Skeletal muscle tissue (tissue), 3 donors: ENCODE measurements at regions not wholly inside any gene's neighbourhood (a gene's known extent, or its start where the extent isn't known, plus 50 kb on each side); places are given as distances from the start of the nearest gene placed in this dataset.

Source experiments
- H3K27ac ChIP-seq: one replicate; pipeline ENCODE4 v1.7.0; 2013; ENCODE audit warnings: mild to moderate bottlenecking, low read depth, low read length, inconsistent platforms
- H3K27me3 ChIP-seq, 3 donors: one replicate each; pipeline ENCODE4 v1.7.0; 2013; ENCODE audit warnings: low read length in 3 of 3; ENCODE audit not compliant: control insufficient read depth in 3 of 3, insufficient read depth in 3 of 3
- H3K36me3 ChIP-seq, 3 donors: one replicate each; pipeline ENCODE4 v1.7.0; 2013; ENCODE audit warnings: low read length in 3 of 3; ENCODE audit not compliant: control insufficient read depth in 3 of 3, insufficient read depth in 3 of 3
- H3K4me1 ChIP-seq, 3 donors: one replicate each; pipeline ENCODE4 v1.7.0; 2013; ENCODE audit warnings: low read length in 3 of 3, mild to moderate bottlenecking in 3 of 3; ENCODE audit not compliant: control insufficient read depth in 3 of 3, insufficient read depth in 3 of 3
- H3K4me3 ChIP-seq, 3 donors: one replicate each; pipeline ENCODE4 v1.7.0; 2013; ENCODE audit warnings: low read length in 3 of 3
- H3K9ac ChIP-seq, 3 donors: one replicate each; pipeline ENCODE4 v1.7.0; 2013; ENCODE audit warnings: low read length in 3 of 3, mild to moderate bottlenecking in 3 of 3, moderate library complexity in 2 of 3, low read depth in 1 of 3
- H3K9me3 ChIP-seq, 3 donors: one replicate each; pipeline ENCODE4 v1.7.0; 2013; ENCODE audit warnings: low read length in 3 of 3; ENCODE audit not compliant: control insufficient read depth in 3 of 3
- donor health status: Osteomylitis.

DNA sequence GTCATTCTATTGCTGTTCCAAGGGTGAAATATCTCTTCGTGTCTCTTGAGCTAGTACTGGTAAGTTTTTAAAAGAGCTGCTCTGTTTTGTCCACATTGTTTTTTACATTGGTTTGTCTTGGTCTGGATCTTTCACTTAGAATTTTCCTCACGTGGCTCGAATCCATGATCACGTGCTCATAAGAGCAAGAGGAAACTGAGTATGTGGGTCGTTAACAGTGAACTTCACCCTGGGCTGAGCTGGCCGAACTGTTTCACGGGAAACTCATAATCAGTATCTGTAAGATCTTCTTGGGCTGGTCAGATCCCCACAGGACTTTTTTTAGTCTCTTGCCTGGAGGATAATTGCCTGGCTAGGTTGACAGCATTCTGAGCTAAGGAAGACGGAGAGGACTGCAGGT, 77.8 kb upstream of the HELT start:
- Histone ChIP-seq H3K4me1 (no peaks in the 10 kb centered on the region), H3K4me3 (no peak overlapping the region), H3K9me3 (no peaks in the 10 kb centered on the region), H3K27me3 (peaks cover 0 to 6% (median 0%) of the 10 kb centered on the region in 3 donors), H3K36me3 (no peaks in the 10 kb centered on the region), H3K27ac (no peak overlapping the region), H3K9ac (no peak overlapping the region)

DNA sequence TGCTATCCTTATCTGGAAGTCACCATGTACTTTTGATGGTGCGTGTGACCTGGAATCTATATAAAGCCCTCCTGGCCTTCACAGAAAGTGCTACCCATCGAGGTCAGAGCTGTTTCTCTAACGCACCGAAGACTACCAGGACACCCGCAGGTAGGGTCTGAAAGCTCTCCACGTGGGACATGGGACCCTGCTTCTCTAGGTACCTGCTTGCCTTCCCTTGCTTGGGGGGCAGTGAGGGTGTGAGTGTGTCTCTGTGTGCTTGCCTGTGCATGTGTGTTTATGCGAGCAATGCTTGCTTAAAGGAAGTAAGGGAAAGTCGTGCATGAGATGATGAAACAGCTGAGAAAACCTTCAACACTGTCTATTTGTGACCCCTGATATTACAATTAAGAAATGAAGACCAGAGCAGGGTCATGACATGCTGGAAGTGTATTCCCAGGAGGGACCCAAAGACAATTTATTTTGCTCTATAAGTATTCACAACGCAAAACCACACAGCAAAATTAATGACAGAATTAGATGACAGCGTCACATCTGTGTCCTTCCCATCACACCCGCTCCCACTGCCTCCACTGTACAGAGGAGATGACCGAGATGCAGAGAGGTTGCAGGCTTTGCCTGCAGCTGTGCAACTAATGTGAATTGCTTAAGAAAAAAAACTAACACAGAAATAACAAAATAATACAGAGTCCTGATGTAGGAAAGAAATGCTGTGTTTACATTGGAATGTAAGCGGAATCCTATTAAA, 76.4 kb upstream of the HELT start:
- no peak overlapping the region for H3K4me3 ChIP-seq
- H3K9ac ChIP-seq = no peak overlapping the region
- H3K4me1 ChIP-seq = no peaks in the 10 kb centered on the region
- H3K27me3 ChIP-seq = peaks cover 0 to 2% (median 0%) of the 10 kb centered on the region in 3 donors
- H3K27ac ChIP-seq = no peak overlapping the region
- no peaks in the 10 kb centered on the region for H3K9me3 ChIP-seq
- no peaks in the 10 kb centered on the region for H3K36me3 ChIP-seq

DNA sequence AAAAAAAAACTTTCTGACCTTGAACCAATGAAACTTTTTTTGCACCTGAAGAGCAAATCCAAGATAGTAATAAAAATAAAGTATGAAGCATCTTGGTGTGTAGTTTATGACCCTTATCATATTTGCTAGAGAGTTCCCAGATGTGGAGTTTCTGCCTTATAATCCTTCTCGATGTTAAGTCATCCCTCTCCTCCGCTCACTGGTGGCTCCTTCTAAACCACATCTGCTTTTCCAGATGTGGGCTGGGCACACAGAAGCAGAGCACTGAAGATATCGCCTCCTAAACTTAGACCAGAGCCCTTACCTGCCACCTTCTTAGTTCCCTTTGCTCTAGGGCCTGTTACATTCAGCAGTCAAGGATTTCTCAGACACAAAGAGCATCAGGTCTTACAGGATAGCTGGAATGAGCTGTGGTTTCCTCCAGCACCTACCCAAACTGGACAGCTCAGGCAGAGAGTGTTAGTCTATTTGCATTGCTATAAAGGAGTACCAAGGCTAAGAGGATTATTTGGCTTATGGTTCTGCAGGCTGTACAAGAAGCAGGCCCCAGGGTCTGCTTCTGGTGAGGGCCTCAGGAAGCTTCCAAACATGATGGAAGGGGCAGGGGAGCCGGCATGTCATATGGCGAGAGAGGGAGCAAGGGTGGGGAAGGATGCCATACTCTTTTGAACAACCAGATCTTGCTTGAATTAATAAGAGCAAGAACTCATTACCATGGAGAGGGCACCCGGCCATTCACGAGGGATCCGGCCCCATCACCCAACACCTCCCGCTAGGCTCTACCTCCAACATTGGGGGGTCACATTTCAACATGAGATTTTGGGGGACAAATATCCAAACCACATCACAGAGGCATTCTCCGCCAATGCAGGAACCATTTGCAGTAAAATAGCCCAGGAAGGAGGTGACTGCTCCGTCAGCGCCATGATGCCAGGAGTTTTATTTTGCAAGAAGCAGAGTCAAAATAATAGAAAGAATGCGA, 75.6 kb upstream of the HELT start:
- Histone ChIP-seq H3K9me3 (no peaks in the 10 kb centered on the region), H3K4me1 (no peaks in the 10 kb centered on the region), H3K36me3 (no peaks in the 10 kb centered on the region), H3K9ac (no peak overlapping the region), H3K4me3 (no peak overlapping the region), H3K27me3 (peaks cover 0 to 2% (median 0%) of the 10 kb centered on the region in 3 donors), H3K27ac (no peak overlapping the region)

GRCh38 chr4:184949020-184949419, 69.3 kb upstream of the HELT start:
- Histone ChIP-seq H3K4me1 (no peaks in the 10 kb centered on the region), H3K9ac (no peak overlapping the region), H3K27ac (no peak overlapping the region), H3K9me3 (no peaks in the 10 kb centered on the region), H3K36me3 (no peaks in the 10 kb centered on the region), H3K27me3 (peaks cover 0 to 3% (median 0%) of the 10 kb centered on the region in 3 donors), H3K4me3 (no peak overlapping the region)

GRCh38 chr4:184950117-184950830, 68.0 kb upstream of the HELT start:
- H3K27ac ChIP-seq = no peak overlapping the region
- no peaks in the 10 kb centered on the region for H3K9me3 ChIP-seq
- H3K27me3 ChIP-seq = peaks cover 0 to 3% (median 0%) of the 10 kb centered on the region in 3 donors
- no peaks in the 10 kb centered on the region for H3K36me3 ChIP-seq
- H3K9ac ChIP-seq = no peak overlapping the region
- H3K4me1 ChIP-seq = no peaks in the 10 kb centered on the region
- H3K4me3 ChIP-seq = no peak overlapping the region

- no peak overlapping the region for H3K9ac ChIP-seq
- peaks cover 0 to 3% (median 0%) of the 10 kb centered on the region in 3 donors for H3K27me3 ChIP-seq
- no peak overlapping the region for H3K4me3 ChIP-seq
- no peaks in the 10 kb centered on the region for H3K4me1 ChIP-seq
- no peak overlapping the region for H3K27ac ChIP-seq
- H3K9me3 ChIP-seq = no peaks in the 10 kb centered on the region
- no peaks in the 10 kb centered on the region for H3K36me3 ChIP-seq
Measured at GRCh38 chr4:184950926-184951325, 67.4 kb upstream of the HELT start.

DNA sequence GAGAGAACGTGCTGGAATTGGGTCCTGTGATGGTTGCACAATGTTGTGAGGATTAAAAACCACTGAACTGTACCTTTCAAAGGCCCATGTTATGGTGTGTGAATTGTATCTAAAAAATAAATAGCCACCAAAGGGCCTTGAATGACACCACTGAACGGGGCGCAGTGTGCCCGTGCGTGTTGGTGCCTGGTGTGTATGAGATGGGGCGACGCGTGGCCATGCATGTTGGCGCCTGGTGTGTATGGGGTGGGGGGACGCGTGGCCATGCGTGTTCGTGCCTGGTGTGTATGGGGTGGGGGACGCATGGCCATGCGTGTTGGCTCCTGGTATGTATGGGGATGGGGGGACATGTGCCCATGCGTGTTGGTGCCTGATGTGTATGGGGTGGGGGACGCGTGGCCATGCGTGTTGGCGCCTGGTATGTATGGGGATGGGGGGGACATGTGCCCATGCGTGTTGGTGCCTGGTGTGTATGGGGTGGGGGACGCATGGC, 66.6 kb upstream of the HELT start:
- H3K4me3 ChIP-seq = no peak overlapping the region
- H3K27me3 ChIP-seq = peaks cover 0 to 3% (median 0%) of the 10 kb centered on the region in 3 donors
- H3K27ac ChIP-seq = no peak overlapping the region
- no peaks in the 10 kb centered on the region for H3K4me1 ChIP-seq
- no peaks in the 10 kb centered on the region for H3K36me3 ChIP-seq
- H3K9ac ChIP-seq = no peak overlapping the region
- no peaks in the 10 kb centered on the region for H3K9me3 ChIP-seq

DNA sequence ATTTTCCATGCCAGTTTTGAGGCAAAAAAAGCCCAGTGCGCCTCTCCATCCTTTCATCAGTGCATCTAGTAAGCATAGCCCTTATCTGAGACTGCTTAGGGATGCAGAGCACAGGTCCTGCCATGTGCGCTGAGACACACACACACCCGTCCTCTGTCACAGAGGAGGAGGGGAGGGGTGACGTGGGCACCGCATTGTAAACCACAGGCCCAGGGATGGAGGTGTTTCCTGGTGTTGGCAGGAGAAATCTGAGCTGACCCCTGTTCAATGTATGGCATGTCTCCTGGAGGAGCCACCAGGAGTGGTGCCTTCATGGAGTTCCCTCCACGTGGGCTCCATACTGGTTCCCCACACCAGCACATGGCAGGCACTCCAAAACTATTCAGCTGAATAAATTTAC, 65.8 kb upstream of the HELT start:
- Histone ChIP-seq H3K36me3 (no peaks in the 10 kb centered on the region), H3K27ac (no peak overlapping the region), H3K9me3 (no peaks in the 10 kb centered on the region), H3K4me1 (peaks cover 0 to under 1% (median 0%) of the 10 kb centered on the region in 3 donors), H3K4me3 (no peak overlapping the region), H3K9ac (no peak overlapping the region), H3K27me3 (peaks cover 0 to 3% (median 0%) of the 10 kb centered on the region in 3 donors)

DNA sequence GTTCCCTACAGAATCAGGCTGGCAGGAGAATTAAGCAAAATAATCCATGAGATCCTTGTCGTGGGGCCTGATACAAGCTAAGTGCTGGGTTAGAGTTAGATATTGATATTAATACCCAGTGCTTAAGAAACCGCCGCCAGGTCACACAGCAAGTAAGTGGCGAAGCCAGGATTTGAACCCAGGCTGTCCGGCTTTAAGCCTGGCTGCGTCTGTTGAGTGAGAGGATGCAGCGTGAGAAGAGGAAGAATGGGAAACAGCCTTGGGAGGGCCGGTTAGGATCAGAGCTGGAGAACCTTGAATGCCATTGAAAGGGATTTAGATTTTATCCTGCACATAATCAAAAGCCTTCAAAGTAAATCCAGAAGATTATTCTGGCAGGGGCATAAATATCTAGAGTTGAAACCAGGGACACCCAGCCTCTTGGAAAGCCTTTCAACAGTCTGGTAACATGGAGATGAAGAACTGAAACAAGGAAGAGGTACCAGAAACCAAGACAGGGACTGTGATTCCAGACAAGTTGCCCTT, 64.8 kb upstream of the HELT start:
- Histone ChIP-seq H3K4me1 (peaks cover 8 to 10% (median 9%) of the 10 kb centered on the region in 3 donors), H3K4me3 (no peak overlapping the region), H3K36me3 (no peaks in the 10 kb centered on the region), H3K9me3 (no peaks in the 10 kb centered on the region), H3K9ac (no peak overlapping the region), H3K27me3 (peaks cover 0 to 3% (median 0%) of the 10 kb centered on the region in 3 donors), H3K27ac (no peak overlapping the region)
